Upper lobe of left lung (tissue), 4 donors: ENCODE measurements at regions not wholly inside any gene's neighbourhood (a gene's known extent, or its start where the extent isn't known, plus 50 kb on each side); places are given as distances from the start of the nearest gene placed in this dataset.

Source experiments
- EP300 ChIP-seq, 4 donors: sonication (generic); formaldehyde crosslinking; IDR thresholded peaks; one replicate each; pipeline ENCODE4 v1.5.1; 2017; ENCODE audit warnings: antibody characterized with exemption in 4 of 4, control low read depth in 2 of 4
- POLR2A ChIP-seq, 4 donors: fragments of 450-650 bp; IDR thresholded peaks; one replicate each; pipeline ENCODE4 v1.5.1; 2016 to 2017; ENCODE audit warnings: antibody characterized with exemption in 4 of 4, mild to moderate bottlenecking in 2 of 4
- POLR2AphosphoS5 ChIP-seq, 2 donors: sonication (generic); formaldehyde crosslinking; IDR thresholded peaks; one replicate each; pipeline ENCODE4 v1.5.1; 2017; ENCODE audit warnings: antibody characterized with exemption in 2 of 2
- TF ChIP-seq, protein P1 (sequence below), 6 experiments: fragments of 450-650 bp in 4 of 6; fragments of 200-600 bp in 2 of 6; sonication (generic) in 2 of 6; IDR thresholded peaks; one replicate each; pipeline ENCODE4 v1.5.1; 2016 to 2019; ENCODE audit warnings: antibody characterized with exemption in 6 of 6

- no peak for TF ChIP-seq POLR2AphosphoS5 (IDR thresholded peaks at IDR 0.05)
- TF ChIP-seq POLR2A (IDR thresholded peaks at IDR 0.05): no peak
- TF ChIP-seq, protein P1, sequence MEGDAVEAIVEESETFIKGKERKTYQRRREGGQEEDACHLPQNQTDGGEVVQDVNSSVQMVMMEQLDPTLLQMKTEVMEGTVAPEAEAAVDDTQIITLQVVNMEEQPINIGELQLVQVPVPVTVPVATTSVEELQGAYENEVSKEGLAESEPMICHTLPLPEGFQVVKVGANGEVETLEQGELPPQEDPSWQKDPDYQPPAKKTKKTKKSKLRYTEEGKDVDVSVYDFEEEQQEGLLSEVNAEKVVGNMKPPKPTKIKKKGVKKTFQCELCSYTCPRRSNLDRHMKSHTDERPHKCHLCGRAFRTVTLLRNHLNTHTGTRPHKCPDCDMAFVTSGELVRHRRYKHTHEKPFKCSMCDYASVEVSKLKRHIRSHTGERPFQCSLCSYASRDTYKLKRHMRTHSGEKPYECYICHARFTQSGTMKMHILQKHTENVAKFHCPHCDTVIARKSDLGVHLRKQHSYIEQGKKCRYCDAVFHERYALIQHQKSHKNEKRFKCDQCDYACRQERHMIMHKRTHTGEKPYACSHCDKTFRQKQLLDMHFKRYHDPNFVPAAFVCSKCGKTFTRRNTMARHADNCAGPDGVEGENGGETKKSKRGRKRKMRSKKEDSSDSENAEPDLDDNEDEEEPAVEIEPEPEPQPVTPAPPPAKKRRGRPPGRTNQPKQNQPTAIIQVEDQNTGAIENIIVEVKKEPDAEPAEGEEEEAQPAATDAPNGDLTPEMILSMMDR (IDR thresholded peaks at IDR 0.05): no peak
- no peak for TF ChIP-seq EP300 (IDR thresholded peaks at IDR 0.05)
Observed at GRCh38 chr4:3879681-3880614, 113.8 kb downstream of the ADRA2C start.
